B cell (primary cell): ENCODE measurements at regions not wholly inside any gene's neighbourhood (a gene's known extent, or its start where the extent isn't known, plus 50 kb on each side); places are given as distances from the start of the nearest gene placed in this dataset.

Experiments
- EZH2 ChIP-seq: IDR thresholded peaks from 2 replicates; pipeline ENCODE4 v1.6.1; 2012; ENCODE audit warnings: borderline replicate concordance, low read depth, mild to moderate bottlenecking, moderate library complexity, low read length; ENCODE audit not compliant: insufficient read depth, poor library complexity, severe bottlenecking
- TF ChIP-seq, protein P1 (sequence below): fragments of 200-600 bp; IDR thresholded peaks from one replicate; pipeline ENCODE4 v1.8.0; 2022; ENCODE audit warnings: antibody characterized with exemption, mild to moderate bottlenecking

DNA sequence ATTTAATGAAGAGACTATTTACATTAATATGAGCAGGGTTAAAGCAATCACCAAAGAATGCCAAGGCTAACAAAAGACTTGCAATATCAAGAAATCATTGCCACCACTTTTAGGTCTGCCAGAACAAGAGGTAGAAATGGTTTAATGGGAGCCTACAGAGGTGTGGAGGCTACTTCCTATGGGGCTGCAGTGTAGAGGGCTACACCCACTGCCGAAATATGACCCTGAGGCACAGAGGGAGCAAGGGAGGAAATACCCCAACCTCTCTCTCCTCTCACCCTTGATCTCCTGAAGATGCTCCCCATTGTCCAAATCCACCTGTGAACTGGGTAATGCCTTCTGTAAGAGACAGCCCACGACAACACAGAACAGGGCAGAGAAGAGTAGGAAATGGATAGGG is 315.4 kb downstream of the SMAD2 start:
- TF ChIP-seq, protein P1, sequence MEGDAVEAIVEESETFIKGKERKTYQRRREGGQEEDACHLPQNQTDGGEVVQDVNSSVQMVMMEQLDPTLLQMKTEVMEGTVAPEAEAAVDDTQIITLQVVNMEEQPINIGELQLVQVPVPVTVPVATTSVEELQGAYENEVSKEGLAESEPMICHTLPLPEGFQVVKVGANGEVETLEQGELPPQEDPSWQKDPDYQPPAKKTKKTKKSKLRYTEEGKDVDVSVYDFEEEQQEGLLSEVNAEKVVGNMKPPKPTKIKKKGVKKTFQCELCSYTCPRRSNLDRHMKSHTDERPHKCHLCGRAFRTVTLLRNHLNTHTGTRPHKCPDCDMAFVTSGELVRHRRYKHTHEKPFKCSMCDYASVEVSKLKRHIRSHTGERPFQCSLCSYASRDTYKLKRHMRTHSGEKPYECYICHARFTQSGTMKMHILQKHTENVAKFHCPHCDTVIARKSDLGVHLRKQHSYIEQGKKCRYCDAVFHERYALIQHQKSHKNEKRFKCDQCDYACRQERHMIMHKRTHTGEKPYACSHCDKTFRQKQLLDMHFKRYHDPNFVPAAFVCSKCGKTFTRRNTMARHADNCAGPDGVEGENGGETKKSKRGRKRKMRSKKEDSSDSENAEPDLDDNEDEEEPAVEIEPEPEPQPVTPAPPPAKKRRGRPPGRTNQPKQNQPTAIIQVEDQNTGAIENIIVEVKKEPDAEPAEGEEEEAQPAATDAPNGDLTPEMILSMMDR = no peak
- no peak for TF ChIP-seq EZH2
